Mesenchymal stem cell (in vitro differentiated cells and primary cell): ENCODE measurements at regions not wholly inside any gene's neighbourhood (a gene's known extent, or its start where the extent isn't known, plus 50 kb on each side); places are given as distances from the start of the nearest gene placed in this dataset.

Experiments used
- DNase-seq: peaks from one replicate; pipeline ENCODE4 v3.0.0-alpha.2; 2013
- H2AFZ ChIP-seq: one replicate; pipeline ENCODE4 v1.6.1; 2013; ENCODE audit warnings: low read depth, mild to moderate bottlenecking, control low read depth, inconsistent platforms, low read length, moderate library complexity
- H2AK5ac ChIP-seq: 2 replicates; pipeline ENCODE4 v1.6.1; 2013; ENCODE audit warnings: low read length, moderate library complexity, mild to moderate bottlenecking, inconsistent platforms; ENCODE audit not compliant: severe bottlenecking
- H2BK120ac ChIP-seq: one replicate; pipeline ENCODE4 v1.6.1; 2013; ENCODE audit warnings: low read depth, mild to moderate bottlenecking, inconsistent platforms, low read length, moderate library complexity
- H2BK12ac ChIP-seq, 2 experiments: one replicate each; pipeline ENCODE4 v1.6.1; 2013; ENCODE audit warnings: inconsistent platforms in 2 of 2, low read length in 2 of 2, mild to moderate bottlenecking in 2 of 2, moderate library complexity in 2 of 2, control low read depth in 1 of 2
- H2BK15ac ChIP-seq: one replicate; pipeline ENCODE4 v1.6.1; 2013; ENCODE audit warnings: mild to moderate bottlenecking, low read depth, inconsistent platforms; ENCODE audit not compliant: poor library complexity, severe bottlenecking
- H2BK5ac ChIP-seq: 2 replicates; pipeline ENCODE4 v1.6.1; 2013; ENCODE audit warnings: low read depth, mild to moderate bottlenecking, low read length, control low read depth, inconsistent platforms; ENCODE audit not compliant: poor library complexity, severe bottlenecking
- H3K14ac ChIP-seq, 2 experiments: one replicate each; pipeline ENCODE4 v1.6.1; 2013; ENCODE audit warnings: inconsistent platforms in 2 of 2, low read length in 2 of 2, control low read depth in 1 of 2, mild to moderate bottlenecking in 1 of 2, moderate library complexity in 1 of 2
- H3K18ac ChIP-seq, 2 experiments: one replicate each; pipeline ENCODE4 v1.6.1; 2013; ENCODE audit warnings: inconsistent platforms in 2 of 2, low read length in 2 of 2, control low read depth in 1 of 2, low read depth in 1 of 2, mild to moderate bottlenecking in 1 of 2
- H3K23ac ChIP-seq, 2 experiments: one replicate each; pipeline ENCODE4 v1.6.1; 2013; ENCODE audit warnings: inconsistent platforms in 2 of 2, low read length in 2 of 2, mild to moderate bottlenecking in 2 of 2, moderate library complexity in 2 of 2, control low read depth in 1 of 2
- H3K27ac ChIP-seq: 2 replicates; pipeline ENCODE4 v1.5.1; 2013; ENCODE audit warnings: mild to moderate bottlenecking, moderate library complexity, low read length, control low read depth, inconsistent platforms; ENCODE audit not compliant: poor library complexity, severe bottlenecking
- H3K27me3 ChIP-seq, 2 experiments: 2 replicates each; pipeline versions ENCODE4 v1.6.1 to v1.7.0; 2013; ENCODE audit warnings: low read length in 2 of 2, mild to moderate bottlenecking in 2 of 2, moderate library complexity in 2 of 2, control low read depth in 1 of 2, inconsistent platforms in 1 of 2; ENCODE audit not compliant: control insufficient read depth in 1 of 2, insufficient read depth in 1 of 2
- H3K36me3 ChIP-seq, 2 experiments: 2 replicates each; pipeline versions ENCODE4 v1.6.1 to v1.7.0; 2013; ENCODE audit warnings: low read length in 2 of 2, control low read depth in 1 of 2, inconsistent platforms in 1 of 2, low read depth in 1 of 2, mild to moderate bottlenecking in 1 of 2; ENCODE audit not compliant: insufficient read depth in 2 of 2, control insufficient read depth in 1 of 2
- H3K4ac ChIP-seq, 2 experiments: one replicate each; pipeline ENCODE4 v1.6.1; 2013; ENCODE audit warnings: inconsistent platforms in 2 of 2, low read length in 2 of 2, mild to moderate bottlenecking in 2 of 2, moderate library complexity in 2 of 2, control low read depth in 1 of 2, low read depth in 1 of 2
- H3K4me1 ChIP-seq: 2 replicates; pipeline ENCODE4 v1.6.1; 2013; ENCODE audit warnings: low read depth, low read length, control low read depth; ENCODE audit not compliant: control insufficient read depth, insufficient read depth
- H3K4me2 ChIP-seq: 2 replicates; pipeline ENCODE4 v1.6.1; 2013; ENCODE audit warnings: low read length, mild to moderate bottlenecking, inconsistent platforms; ENCODE audit not compliant: poor library complexity, severe bottlenecking
- H3K4me3 ChIP-seq, 2 experiments: 2 replicates each; pipeline versions ENCODE4 v1.5.1 to v1.7.0; 2013; ENCODE audit warnings: low read length in 2 of 2, mild to moderate bottlenecking in 2 of 2, control low read depth in 1 of 2, low read depth in 1 of 2; ENCODE audit not compliant: insufficient read depth in 1 of 2
- H3K79me1 ChIP-seq: replicated peaks from 2 replicates; pipeline ENCODE4 v1.6.1; 2013; ENCODE audit warnings: mild to moderate bottlenecking, control low read depth, low read length, inconsistent platforms; ENCODE audit not compliant: poor library complexity, severe bottlenecking
- H3K9ac ChIP-seq: 2 replicates; pipeline ENCODE4 v1.7.0; 2013; ENCODE audit warnings: mild to moderate bottlenecking, low read length, moderate library complexity
- H3K9me3 ChIP-seq: 2 replicates; pipeline ENCODE4 v1.7.0; 2013; ENCODE audit warnings: mild to moderate bottlenecking, low read length; ENCODE audit not compliant: control insufficient read depth
- H4K8ac ChIP-seq: one replicate; pipeline ENCODE4 v1.6.1; 2013; ENCODE audit warnings: inconsistent platforms, mild to moderate bottlenecking, low read length, moderate library complexity
- H4K91ac ChIP-seq: one replicate; pipeline ENCODE4 v1.6.1; 2013; ENCODE audit warnings: mild to moderate bottlenecking, low read length, inconsistent platforms
- WGBS: methylation state at CpG from one replicate; pipeline ENCODE4 v1.1.7; 2013; ENCODE audit warnings: mixed read lengths; 5-methylcytosine and 5-hydroxymethylcytosine counted together

- no peak overlapping the region for H2AFZ ChIP-seq
- no peaks in the 10 kb centered on the region for H3K79me1 ChIP-seq
- H3K27ac ChIP-seq = no peak overlapping the region
- no peak overlapping the region for H2BK15ac ChIP-seq
- H3K4ac ChIP-seq = no peak overlapping the region
- H2BK120ac ChIP-seq = no peak overlapping the region
- H3K9ac ChIP-seq = no peak overlapping the region
- no peak overlapping the region for H3K4me2 ChIP-seq
- no peak overlapping the region for H3K18ac ChIP-seq
- no peaks in the 10 kb centered on the region for H3K4me1 ChIP-seq
- H3K4me3 ChIP-seq = no peak overlapping the region
- no peak overlapping the region for H2BK12ac ChIP-seq
- no peak overlapping the region for H4K8ac ChIP-seq
- H4K91ac ChIP-seq = no peak overlapping the region
- DNase-seq = no peak
- H3K36me3 ChIP-seq = no peaks in the 10 kb centered on the region
- no peaks in the 10 kb centered on the region for H3K9me3 ChIP-seq
- no peak overlapping the region for H3K23ac ChIP-seq
- H2BK5ac ChIP-seq = no peak overlapping the region
- no peak overlapping the region for H2AK5ac ChIP-seq
- H3K14ac ChIP-seq = no peak overlapping the region
- 90% methylated on average over 1 of the region's 1 CpG for WGBS
- no peaks in the 10 kb centered on the region for H3K27me3 ChIP-seq
Measured at GRCh38 chr2:22403748-22404147, 981.2 kb upstream of the KLHL29 start.

- no peaks in the 10 kb centered on the region for H3K9me3 ChIP-seq
- no peak overlapping the region for H2BK120ac ChIP-seq
- no peak overlapping the region for H3K9ac ChIP-seq
- H3K4me2 ChIP-seq = no peak overlapping the region
- no peaks in the 10 kb centered on the region for H3K27me3 ChIP-seq
- 100% methylated on average over 1 of the region's 2 CpGs for WGBS
- no peak overlapping the region for H3K27ac ChIP-seq
- no peak overlapping the region for H2AFZ ChIP-seq
- no peak overlapping the region for H2BK5ac ChIP-seq
- no peak overlapping the region for H3K4me3 ChIP-seq
- H3K18ac ChIP-seq = no peak overlapping the region
- H2AK5ac ChIP-seq = no peak overlapping the region
- DNase-seq = no peak
- no peak overlapping the region for H4K8ac ChIP-seq
- no peak overlapping the region for H2BK12ac ChIP-seq
- H3K14ac ChIP-seq = no peak overlapping the region
- H3K79me1 ChIP-seq = no peaks in the 10 kb centered on the region
- no peak overlapping the region for H4K91ac ChIP-seq
- no peaks in the 10 kb centered on the region for H3K36me3 ChIP-seq
- no peak overlapping the region for H3K23ac ChIP-seq
- H3K4me1 ChIP-seq = no peaks in the 10 kb centered on the region
- no peak overlapping the region for H3K4ac ChIP-seq
- no peak overlapping the region for H2BK15ac ChIP-seq
Measured at GRCh38 chr2:22406625-22407024, 978.4 kb upstream of the KLHL29 start.

GRCh38 chr2:22420076-22420475 lies 964.9 kb upstream of the KLHL29 start:
- DNase-seq = no peak
- Histone ChIP-seq H2BK12ac (no peak overlapping the region), H3K27me3 (no peaks in the 10 kb centered on the region), H3K18ac (no peak overlapping the region), H3K23ac (no peak overlapping the region), H3K14ac (no peak overlapping the region), H3K36me3 (no peaks in the 10 kb centered on the region), H3K4me1 (no peaks in the 10 kb centered on the region), H3K9ac (no peak overlapping the region), H4K8ac (no peak overlapping the region), H2BK5ac (no peak overlapping the region), H3K79me1 (no peaks in the 10 kb centered on the region), H2BK120ac (no peak overlapping the region), H3K4me3 (no peak overlapping the region), H2BK15ac (no peak overlapping the region), H2AFZ (no peak overlapping the region), H3K4me2 (no peak overlapping the region), H3K9me3 (peaks cover 29% of the 10 kb centered on the region), H4K91ac (no peak overlapping the region), H3K4ac (no peak overlapping the region), H2AK5ac (no peak overlapping the region), H3K27ac (no peak overlapping the region)

- H3K18ac ChIP-seq = no peak overlapping the region
- H3K4ac ChIP-seq = no peak overlapping the region
- H4K91ac ChIP-seq = no peak overlapping the region
- H3K9me3 ChIP-seq = no peaks in the 10 kb centered on the region
- H2BK5ac ChIP-seq = no peak overlapping the region
- H3K27ac ChIP-seq = no peak overlapping the region
- no peak overlapping the region for H3K9ac ChIP-seq
- no peak overlapping the region for H3K4me2 ChIP-seq
- DNase-seq = no peak
- no peaks in the 10 kb centered on the region for H3K79me1 ChIP-seq
- no peak overlapping the region for H3K4me3 ChIP-seq
- H3K36me3 ChIP-seq = no peaks in the 10 kb centered on the region
- no peak overlapping the region for H2BK12ac ChIP-seq
- H3K23ac ChIP-seq = no peak overlapping the region
- H2AK5ac ChIP-seq = no peak overlapping the region
- H3K27me3 ChIP-seq = no peaks in the 10 kb centered on the region
- no peak overlapping the region for H2BK15ac ChIP-seq
- no CpG with 5 or more reads among the region's 1 CpG for WGBS
- H2BK120ac ChIP-seq = no peak overlapping the region
- no peaks in the 10 kb centered on the region for H3K4me1 ChIP-seq
- H2AFZ ChIP-seq = no peak overlapping the region
- no peak overlapping the region for H3K14ac ChIP-seq
- H4K8ac ChIP-seq = no peak overlapping the region
Measured at GRCh38 chr2:22442051-22442450, 942.9 kb upstream of the KLHL29 start.
